GM12892 (cell line): ENCODE measurements at regions not wholly inside any gene's neighbourhood (a gene's known extent, or its start where the extent isn't known, plus 50 kb on each side); places are given as distances from the start of the nearest gene placed in this dataset.

ENCODE experiments used
- POLR2A ChIP-seq: IDR thresholded peaks from 2 replicates; pipeline ENCODE4 v1.6.1; 2011; ENCODE audit warnings: low read depth, low read length, control low read depth
- POLR2AphosphoS5 ChIP-seq: IDR thresholded peaks from 2 replicates; pipeline ENCODE4 v1.6.1; 2011; ENCODE audit warnings: low read depth, low read length, control low read depth
- TAF1 ChIP-seq: IDR thresholded peaks from 2 replicates; pipeline ENCODE4 v1.6.1; 2011; ENCODE audit warnings: low read depth, mild to moderate bottlenecking, control low read depth, low read length, borderline replicate concordance

- no peak for TF ChIP-seq POLR2A
- no peak for TF ChIP-seq POLR2AphosphoS5
- no peak for TF ChIP-seq TAF1
These were observed 207.5 kb upstream of the LINGO1 start for GRCh38 chr15:77839970-77840905.
